A549 (cell line): ENCODE measurements at regions not wholly inside any gene's neighbourhood (a gene's known extent, or its start where the extent isn't known, plus 50 kb on each side); places are given as distances from the start of the nearest gene placed in this dataset.
A peak's percentile ranks its signal among the peaks of the same experiment; 100 is the strongest.

Experiments
- ATAC-seq, 2 experiments: fragments of 200-7000 bp in 1 of 2; fragments of >200 bp in 1 of 2; cut with Nextera tagmentation in 1 of 2; cut with Tn5 transposase in 1 of 2; 3 replicates each; pipeline versions ENCODE4 v1.8.0 to v1.9.1; 2018 to 2020; ENCODE audit warnings: mild to moderate bottlenecking in 1 of 2, moderate library complexity in 1 of 2
- CTCF ChIA-PET: fragments of 300-600 bp; sonication (Branson Sonifier 250); formaldehyde crosslinking; extraction: SDS; loops from one replicate; lab custom pipeline; 2021; ENCODE audit warnings: antibody characterized with exemption, inconsistent platforms; lab: Yijun Ruan, JAX
- POLR2A ChIA-PET: fragments of 350-600 bp; formaldehyde crosslinking; extraction: SDS; loops from one replicate; lab custom pipeline; 2021; ENCODE audit warnings: antibody characterized with exemption, inconsistent platforms; lab: Yijun Ruan, JAX
- DNase-seq, 2 experiments: peaks; one replicate each; pipeline versions ENCODE4 v3.0.0 to v3.0.0-alpha.2; 2011 to 2016; ENCODE audit warnings: low read depth in 1 of 2, low spot score in 1 of 2
- FAIRE-seq: peaks from 2 replicates; lab custom pipeline; 2011; peaks lifted over from hg19 to GRCh38; lab: Jason Lieb, UNC
- H3K27ac ChIP-seq, 2 experiments: fragments of >200 bp; sonication (Bioruptor Twin); formaldehyde crosslinking; 3 replicates each; pipeline ENCODE4 v1.5.1; 2016 to 2017
- H3K4me1 ChIP-seq: fragments of >200 bp; sonication (Bioruptor Twin); formaldehyde crosslinking; 3 replicates; pipeline ENCODE4 v1.6.1; 2016
- H3K4me2 ChIP-seq: fragments of >200 bp; sonication (Bioruptor Twin); formaldehyde crosslinking; 3 replicates; pipeline ENCODE4 v1.6.1; 2016
- H3K4me3 ChIP-seq: fragments of >200 bp; sonication (Bioruptor Twin); formaldehyde crosslinking; 3 replicates; pipeline ENCODE4 v1.5.1; 2016
- H3K9me3 ChIP-seq: fragments of >200 bp; sonication (Bioruptor Twin); formaldehyde crosslinking; 3 replicates; pipeline ENCODE4 v1.6.1; 2016
- CEBPB ChIP-seq, 2 experiments: fragments of >200 bp in 1 of 2; sonication (Bioruptor Twin) in 1 of 2; formaldehyde crosslinking in 1 of 2; IDR thresholded peaks; 2 replicates each; pipeline ENCODE4 v1.6.1; 2012 to 2016
- CHD2 ChIP-seq: fragments of 150-350 bp; IDR thresholded peaks from 2 replicates; pipeline ENCODE4 v1.6.1; 2014; ENCODE audit warnings: low read length; ENCODE audit not compliant: partially characterized antibody
- CTCF ChIP-seq: fragments of >200 bp; sonication (Bioruptor Twin); formaldehyde crosslinking; IDR thresholded peaks from 3 replicates; pipeline ENCODE4 v1.5.1; 2016
- EP300 ChIP-seq, 2 experiments: fragments of >200 bp; sonication (Bioruptor Twin); formaldehyde crosslinking; IDR thresholded peaks; 2 replicates in 1 of 2; 3 replicates in 1 of 2; pipeline ENCODE4 v1.6.1; 2016 to 2017
- FOXS1 ChIP-seq: fragments of 250-450 bp; sonication (Bioruptor Pico); IDR thresholded peaks from 2 replicates; pipeline ENCODE4 v1.5.0; 2020; ENCODE audit warnings: mild to moderate bottlenecking, moderate library complexity
- HES2 ChIP-seq: fragments of >200 bp; sonication (Bioruptor Twin); formaldehyde crosslinking; IDR thresholded peaks from 2 replicates; pipeline ENCODE4 v1.6.1; 2016
- HEYL ChIP-seq: fragments of 250-450 bp; sonication (Bioruptor Pico); IDR thresholded peaks from 2 replicates; pipeline ENCODE4 v1.8.0; 2021; ENCODE audit warnings: mild to moderate bottlenecking, moderate library complexity
- JUN ChIP-seq, 2 experiments: fragments of >200 bp; sonication (Bioruptor Twin); formaldehyde crosslinking; IDR thresholded peaks; 2 replicates in 1 of 2; 3 replicates in 1 of 2; pipeline ENCODE4 v1.6.1; 2016 to 2017
- MAFK ChIP-seq: fragments of 450-650 bp; IDR thresholded peaks from 2 replicates; pipeline ENCODE4 v1.6.1; 2014; ENCODE audit not compliant: partially characterized antibody
- NR3C1 ChIP-seq: fragments of >200 bp; sonication (Bioruptor Twin); formaldehyde crosslinking; IDR thresholded peaks from 3 replicates; pipeline ENCODE4 v1.6.1; 2017
- PHF8 ChIP-seq: fragments of 200-600 bp; sonication (generic); IDR thresholded peaks from 2 replicates; pipeline ENCODE4 v1.6.1; 2016; ENCODE audit warnings: low read depth, mild to moderate bottlenecking, antibody characterized with exemption, moderate library complexity, borderline replicate concordance
- POLR2A ChIP-seq: IDR thresholded peaks from 2 replicates; pipeline ENCODE4 v1.6.1; 2012; ENCODE audit warnings: mild to moderate bottlenecking, low read length
- REST ChIP-seq: fragments of 200-600 bp; sonication (generic); IDR thresholded peaks from 2 replicates; pipeline ENCODE4 v1.6.1; 2016; ENCODE audit warnings: antibody characterized with exemption, mild to moderate bottlenecking, moderate library complexity
- RFX5 ChIP-seq: fragments of 450-650 bp; IDR thresholded peaks from 2 replicates; pipeline ENCODE4 v1.7.1; 2014; ENCODE audit warnings: antibody characterized with exemption, mild to moderate bottlenecking, moderate library complexity
- USF2 ChIP-seq: fragments of 450-650 bp; IDR thresholded peaks from 2 replicates; pipeline ENCODE4 v1.6.1; 2014; ENCODE audit warnings: antibody characterized with exemption
- ZC3H11A ChIP-seq: fragments of 450-650 bp; IDR thresholded peaks from 2 replicates; pipeline ENCODE4 v1.6.1; 2014; ENCODE audit warnings: antibody characterized with exemption, mild to moderate bottlenecking
- ZFP36 ChIP-seq: fragments of 450-650 bp; IDR thresholded peaks from 2 replicates; pipeline ENCODE4 v1.6.1; 2014; ENCODE audit warnings: borderline replicate concordance; ENCODE audit not compliant: partially characterized antibody
- ZSCAN20 ChIP-seq: fragments of 250-450 bp; sonication (Bioruptor Pico); IDR thresholded peaks from 2 replicates; pipeline ENCODE4 v1.8.0; 2022; ENCODE audit warnings: mild to moderate bottlenecking, moderate library complexity
- WGBS: methylation state at CpG from one replicate; pipeline ENCODE4 v1.1.6; 2017; ENCODE audit errors: missing lambda C conversion rate; 5-methylcytosine and 5-hydroxymethylcytosine counted together

- TF ChIP-seq CTCF, result no peak
- no peak for TF ChIP-seq HEYL (CRISPR knock-in tag)
- no peak for TF ChIP-seq POLR2A
- TF ChIP-seq EP300 (IDR thresholded peaks at IDR 0.05), result no peak
- no peak for TF ChIP-seq NR3C1
- no peak for TF ChIP-seq RFX5
- no peak for TF ChIP-seq ZC3H11A
These were observed 140.3 kb downstream of the MAT2B start (continued) for GRCh38 chr5:163645421-163646416.

- H3K27ac ChIP-seq, result no peak overlapping the region
- no peak for FAIRE-seq
- CTCF ChIA-PET, result no interaction called here
- no peak for TF ChIP-seq FOXS1 (CRISPR knock-in tag)
- TF ChIP-seq CEBPB (IDR thresholded peaks at IDR 0.05), result peak in 1 of 2 experiments; percentile 30; a peak in 1 of 4 replicates
- TF ChIP-seq, all 56 proteins: peak for 1
- 17% methylated on average over 2 of the region's 2 CpGs for WGBS
- DNase-seq, result peak in 1 of 2 experiments; percentile 5
- POLR2A ChIA-PET, result no interaction called here
- H3K4me3 ChIP-seq, result no peak overlapping the region
- no peak for ATAC-seq
- no peaks in the 10 kb centered on the region for H3K4me1 ChIP-seq
- no peak overlapping the region for H3K4me2 ChIP-seq
- H3K9me3 ChIP-seq, result 0 out of 3 replicates have a peak, but pooled peaks cover 3% of the 10 kb centered on the region
These were observed 144.1 kb downstream of the MAT2B start for GRCh38 chr5:163649514-163649913.

- no peak overlapping the region for H3K27ac ChIP-seq
- 0 out of 3 replicates have a peak, but pooled peaks cover 3% of the 10 kb centered on the region for H3K9me3 ChIP-seq
- no peaks in the 10 kb centered on the region for H3K4me1 ChIP-seq
- no peak for DNase-seq
- no peak overlapping the region for H3K4me2 ChIP-seq
- FAIRE-seq, result no peak
- ChIA-PET CTCF (no interaction called here), POLR2A (no interaction called here)
- no peak for ATAC-seq
- H3K4me3 ChIP-seq, result no peak overlapping the region
- WGBS, result 2% methylated on average over 1 of the region's 1 CpG
- TF ChIP-seq PHF8 (no peak), REST (no peak), USF2 (no peak), MAFK (no peak), HES2 (no peak), FOXS1 (CRISPR knock-in tag) (no peak), JUN (IDR thresholded peaks at IDR 0.05) (no peak), CHD2 (no peak), ZSCAN20 (CRISPR knock-in tag) (no peak), ZFP36 (no peak)
These were observed 148.1 kb downstream of the MAT2B start for GRCh38 chr5:163653526-163653925.
